GM23338 (cell line): ENCODE measurements at regions not wholly inside any gene's neighbourhood (a gene's known extent, or its start where the extent isn't known, plus 50 kb on each side); places are given as distances from the start of the nearest gene placed in this dataset.

Experiments
- CTCF ChIP-seq, 2 experiments: fragments of 200-600 bp in 1 of 2; sonication (generic) in 1 of 2; conservative IDR thresholded peaks; 2 replicates each; pipeline versions ENCODE4 v1.5.1 to v1.6.1; 2016 to 2017; ENCODE audit warnings: antibody characterized with exemption in 2 of 2, low read depth in 2 of 2, mild to moderate bottlenecking in 2 of 2, moderate library complexity in 1 of 2
- ETS1 ChIP-seq: IDR thresholded peaks from 2 replicates; pipeline ENCODE4 v1.6.1; 2016; ENCODE audit warnings: antibody characterized with exemption
- EZH2 ChIP-seq: fragments of 200-600 bp; sonication (generic); IDR thresholded peaks from one replicate; pipeline ENCODE4 v1.8.0; 2017; ENCODE audit warnings: antibody characterized with exemption, mild to moderate bottlenecking, low read depth; ENCODE audit not compliant: unreplicated experiment
- POLR2AphosphoS5 ChIP-seq: IDR thresholded peaks from 2 replicates; pipeline ENCODE4 v1.6.1; 2016; ENCODE audit warnings: antibody characterized with exemption, low read depth
- REST ChIP-seq: IDR thresholded peaks from one replicate; pipeline ENCODE4 v1.6.1; 2018; ENCODE audit warnings: antibody characterized with exemption; ENCODE audit not compliant: unreplicated experiment
- ZNF331 ChIP-seq: fragments of 250-450 bp; sonication (Bioruptor Pico); IDR thresholded peaks from 2 replicates; pipeline ENCODE4 v1.5.0; 2020; ENCODE audit warnings: low read depth, mild to moderate bottlenecking, moderate library complexity

- TF ChIP-seq CTCF (conservative IDR thresholded peaks at IDR 0.05; ENCODE audit: low read depth in 2 of 2): no peak
- no peak for TF ChIP-seq POLR2AphosphoS5
- TF ChIP-seq EZH2: no peak
- no peak for TF ChIP-seq REST
- no peak for TF ChIP-seq ETS1
- no peak for TF ChIP-seq ZNF331 (CRISPR knock-in tag)
These were observed 174.8 kb upstream of the OR13F1 start for GRCh38 chr9:104329245-104329644.
